Cerebellar cortex (tissue), 1 donor: ENCODE measurements at regions not wholly inside any gene's neighbourhood (a gene's known extent, or its start where the extent isn't known, plus 50 kb on each side); places are given as distances from the start of the nearest gene placed in this dataset.

Experiments
- DNase-seq: peaks from one replicate; pipeline ENCODE4 v3.0.0-alpha.2; 2015; ENCODE audit warnings: low spot score

DNA sequence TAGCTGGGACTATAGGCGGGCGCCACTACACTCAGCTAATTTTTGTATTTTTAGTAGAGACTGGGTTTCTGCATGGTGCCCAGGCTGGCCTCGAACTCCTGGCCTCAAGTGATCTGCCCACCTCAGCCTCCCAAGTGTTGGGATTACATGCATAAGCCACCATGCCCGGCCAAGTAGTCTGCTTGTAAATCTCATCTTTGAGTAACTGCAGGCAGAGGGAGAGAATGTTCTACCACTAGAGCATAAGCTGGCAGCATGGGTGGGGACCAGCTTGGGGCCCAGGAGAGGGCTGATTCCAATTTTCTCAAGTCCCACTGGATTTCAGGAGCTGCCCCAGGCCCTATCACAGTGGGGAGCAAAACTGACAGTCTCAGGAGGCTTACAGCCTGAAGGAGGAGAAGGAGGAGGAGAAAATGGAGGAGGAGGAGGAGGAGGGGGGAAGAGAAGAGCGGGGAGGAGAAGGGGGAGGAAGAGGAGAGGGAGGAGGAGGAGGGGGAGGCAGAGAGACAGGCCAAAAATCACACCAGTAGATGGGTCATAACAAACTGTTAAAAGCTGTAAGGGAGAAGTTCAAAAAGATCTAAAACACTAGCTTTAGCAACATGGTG, 229.1 kb upstream of the IGF1R start:
- DNase-seq, result no peak

DNA sequence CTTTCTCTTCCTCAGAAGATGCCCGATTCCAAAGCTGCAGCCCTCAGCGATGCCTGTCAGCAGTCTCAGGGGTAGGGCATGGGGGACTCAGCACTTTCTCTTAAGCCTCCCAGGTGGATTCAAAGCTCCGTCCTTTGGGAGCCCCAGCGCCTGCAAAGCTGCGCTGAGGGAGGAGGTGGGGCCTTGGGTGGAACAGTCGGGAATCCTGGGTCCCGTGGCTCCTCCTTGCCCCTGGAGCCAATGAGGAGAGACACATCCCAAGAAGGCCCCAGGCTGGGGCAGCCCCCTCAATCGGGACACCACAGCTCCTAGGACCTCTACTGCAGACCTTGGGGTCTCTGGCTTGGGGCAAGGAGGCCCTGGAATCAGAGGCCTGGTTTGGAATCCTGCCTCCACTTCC, 227.5 kb upstream of the IGF1R start:
- no peak for DNase-seq

DNA sequence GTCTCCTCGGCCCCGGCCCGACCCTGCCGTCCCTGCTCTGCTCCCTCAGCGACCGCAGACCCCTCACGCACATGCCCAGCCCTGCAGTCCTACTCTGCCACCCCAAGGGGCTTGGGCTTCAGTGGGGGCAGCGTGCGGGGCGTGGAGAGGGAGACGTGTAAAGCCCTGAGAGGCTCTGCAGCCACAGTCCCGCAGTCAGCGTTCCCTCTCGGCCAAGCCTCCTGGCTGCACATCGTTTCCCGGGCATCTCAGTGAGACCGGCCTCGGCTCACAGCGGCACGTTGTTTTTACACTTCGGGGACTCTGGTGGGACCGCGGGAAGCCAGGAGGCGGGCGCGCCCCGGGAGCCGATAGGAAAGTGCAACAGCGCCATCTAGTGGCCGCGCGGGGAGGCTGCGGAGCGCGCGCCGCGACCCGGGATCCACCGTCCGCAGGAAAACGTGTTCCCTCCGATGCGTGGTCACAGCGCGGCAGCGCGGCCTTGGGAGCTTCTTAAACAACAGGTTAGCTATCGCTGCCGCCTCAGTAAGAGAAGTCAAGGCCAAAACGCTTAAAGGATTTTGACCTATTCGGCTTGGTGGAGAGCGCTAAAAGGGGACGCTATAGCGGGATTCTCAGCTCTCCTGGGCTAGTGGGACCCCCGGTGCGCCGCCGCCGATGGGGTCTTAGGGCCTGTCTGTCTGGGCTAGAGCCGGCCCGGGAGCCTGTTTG, 226.8 kb upstream of the IGF1R start:
- DNase-seq, result peak; percentile 28

DNA sequence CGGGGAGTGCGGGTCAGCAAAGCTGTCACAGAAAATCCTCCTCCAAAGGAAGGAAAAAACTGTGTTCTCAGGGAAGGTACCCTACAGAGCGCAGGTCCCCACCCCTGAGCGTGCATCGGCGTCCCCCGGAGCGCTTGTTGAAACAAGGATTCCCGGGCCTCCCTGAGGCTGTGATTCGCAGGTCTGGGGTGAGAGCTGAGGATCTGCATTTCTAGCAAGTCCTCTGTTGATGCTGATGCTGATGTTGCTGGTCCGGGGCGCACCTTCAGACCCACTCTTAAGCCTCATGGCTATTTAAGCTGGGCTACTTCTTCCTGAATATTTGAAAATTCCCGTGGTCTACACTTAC, 226.2 kb upstream of the IGF1R start:
- DNase-seq, result no peak

DNA sequence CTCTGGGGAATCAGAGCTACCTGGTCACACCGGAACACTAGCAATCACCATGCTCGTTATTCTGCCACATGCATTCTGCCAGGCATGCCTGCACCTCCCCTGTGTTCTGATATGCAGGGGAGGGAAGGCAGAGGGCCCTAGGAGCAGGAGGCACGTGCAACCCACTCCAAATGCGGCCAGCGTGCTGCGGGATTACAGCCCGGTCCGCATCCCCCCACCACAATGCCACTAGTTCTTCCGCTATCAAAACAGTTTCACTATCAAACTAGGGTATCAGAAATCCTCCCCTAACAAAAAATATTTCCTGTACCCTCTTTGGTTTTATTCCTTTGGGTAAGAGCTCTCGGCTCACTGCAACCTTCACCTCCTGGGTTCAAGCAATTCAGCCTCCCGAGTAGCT, 223.2 kb upstream of the IGF1R start:
- DNase-seq, result no peak

DNA sequence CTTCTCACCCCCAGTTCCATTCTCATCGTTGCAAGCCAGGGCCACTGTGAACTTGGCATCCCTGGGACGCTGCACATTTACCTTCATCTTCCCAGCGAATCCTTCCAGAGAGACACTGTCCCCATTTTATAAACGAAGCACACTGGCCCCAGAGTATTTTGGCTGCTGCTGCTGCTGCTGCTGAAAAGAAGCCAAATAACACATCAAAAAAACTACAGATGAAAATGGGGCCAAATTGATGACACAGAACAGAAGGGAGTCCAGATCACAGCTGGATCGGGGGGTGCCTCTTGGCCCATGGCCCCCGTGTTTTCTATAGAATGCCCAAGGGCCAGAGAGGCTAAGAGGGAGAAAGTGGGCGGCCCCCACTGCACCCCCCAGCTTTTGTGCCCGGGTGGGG, 221.0 kb upstream of the IGF1R start:
- DNase-seq, result no peak

DNA sequence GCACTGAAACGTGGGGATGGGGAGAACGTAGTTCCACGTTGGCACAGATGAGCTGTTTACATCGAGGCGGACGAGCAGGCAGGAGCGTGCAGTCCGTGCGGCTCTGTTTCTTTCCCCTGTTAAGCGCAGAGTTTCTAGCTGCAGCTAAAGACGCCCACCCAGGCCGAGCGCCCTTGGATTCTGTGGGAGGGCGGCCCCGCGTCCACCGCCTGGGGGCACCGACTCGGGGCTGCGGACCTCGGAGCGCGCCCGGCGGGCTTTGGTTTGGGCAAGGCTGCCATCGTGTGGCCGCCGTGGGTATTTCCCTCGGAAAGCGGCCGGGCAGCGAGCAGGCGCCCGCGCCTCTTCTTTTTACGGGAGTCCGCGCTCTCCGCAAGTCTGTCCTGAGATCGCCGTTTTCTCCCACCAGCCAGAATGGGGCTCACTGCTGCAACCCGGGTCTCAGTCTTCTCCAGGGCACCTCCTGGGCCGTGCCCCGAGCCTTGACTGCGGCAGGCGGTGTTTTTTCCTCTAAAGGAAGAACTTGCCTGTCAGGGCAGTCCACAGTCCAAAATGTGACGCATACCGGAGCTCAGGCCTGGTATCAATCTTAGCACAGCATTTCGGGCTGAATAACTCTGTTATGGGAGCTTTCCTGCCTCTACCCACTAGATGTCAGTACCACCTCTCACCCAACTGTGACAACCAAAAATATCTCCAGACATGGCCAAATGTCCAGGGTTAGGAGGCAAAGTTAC, 219.9 kb upstream of the IGF1R start:
- DNase-seq, result peak; percentile 18

DNA sequence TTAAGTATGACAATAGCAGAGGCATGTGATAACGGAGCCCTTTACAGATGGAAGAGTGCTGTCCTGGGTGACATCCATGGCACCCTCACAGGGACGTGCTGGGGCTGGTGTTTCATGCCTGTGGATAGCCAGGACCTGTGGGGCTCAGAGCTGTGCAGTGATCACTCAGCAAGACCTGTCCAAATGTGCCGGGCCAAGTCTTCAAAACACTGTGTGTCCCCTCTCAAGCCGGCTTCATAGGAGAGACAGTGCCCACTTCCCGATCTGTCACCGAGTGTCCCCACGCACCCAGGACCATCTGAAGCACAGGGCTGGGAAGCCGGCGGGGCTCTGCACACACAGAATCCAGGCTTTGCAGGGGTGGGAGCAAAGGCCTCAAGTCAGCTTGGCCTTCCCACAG, 217.2 kb upstream of the IGF1R start:
- no peak for DNase-seq

DNA sequence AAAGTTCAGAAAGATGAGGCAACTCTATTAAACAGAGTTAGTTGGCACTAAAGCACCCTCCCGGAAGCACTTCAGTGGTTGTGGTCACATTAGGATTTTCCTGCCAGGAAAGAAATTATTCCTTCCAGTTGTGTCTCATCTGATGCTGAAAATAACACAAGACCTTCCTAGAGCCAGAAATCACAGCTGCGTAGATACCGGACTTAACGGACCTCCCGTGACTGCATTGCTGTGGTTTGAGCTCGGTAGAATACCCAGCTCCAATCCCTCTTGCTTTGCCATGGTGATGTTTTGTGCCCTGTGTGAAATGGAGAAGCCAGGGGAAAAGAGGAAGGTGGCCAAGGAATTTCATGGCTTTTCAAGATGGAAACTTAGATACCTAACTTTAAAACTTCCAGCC, 215.0 kb upstream of the IGF1R start:
- no peak for DNase-seq

DNA sequence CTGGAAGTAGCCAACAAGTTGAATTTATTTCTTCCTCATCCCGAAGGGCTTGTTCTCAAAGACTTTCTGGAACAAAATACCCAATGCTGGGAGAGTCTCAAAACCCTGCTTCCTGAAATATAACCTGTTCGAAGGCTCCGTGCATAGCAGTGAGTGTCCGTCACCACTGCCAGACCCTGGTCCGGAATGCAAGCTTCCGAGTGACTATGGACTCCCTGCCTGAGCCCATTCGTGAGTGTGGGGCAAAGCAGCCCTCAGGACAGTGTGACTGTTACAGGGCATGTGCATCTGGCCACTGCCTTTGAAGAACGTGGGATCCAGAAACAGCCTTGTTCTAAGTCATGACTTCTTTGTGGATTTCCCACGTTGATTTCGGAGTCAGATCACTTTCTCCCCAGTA, 214.5 kb upstream of the IGF1R start:
- DNase-seq, result no peak

DNA sequence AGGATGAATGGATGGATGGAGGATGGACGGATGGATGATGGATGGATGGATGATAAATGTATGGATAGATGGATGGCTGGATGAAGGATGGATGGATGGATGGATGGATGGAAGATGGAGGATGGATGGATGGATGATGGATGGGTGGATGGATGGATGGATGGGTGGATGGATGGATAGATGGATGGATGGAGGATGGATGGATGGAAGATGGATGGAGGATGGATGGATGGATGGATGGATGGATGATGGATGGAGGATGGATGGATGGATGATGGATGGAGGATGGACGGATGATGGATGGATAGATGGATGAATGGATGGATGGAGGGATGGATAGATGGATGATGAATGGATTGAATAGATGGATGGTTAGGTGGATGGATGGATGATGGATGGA, 210.6 kb upstream of the IGF1R start:
- no peak for DNase-seq

DNA sequence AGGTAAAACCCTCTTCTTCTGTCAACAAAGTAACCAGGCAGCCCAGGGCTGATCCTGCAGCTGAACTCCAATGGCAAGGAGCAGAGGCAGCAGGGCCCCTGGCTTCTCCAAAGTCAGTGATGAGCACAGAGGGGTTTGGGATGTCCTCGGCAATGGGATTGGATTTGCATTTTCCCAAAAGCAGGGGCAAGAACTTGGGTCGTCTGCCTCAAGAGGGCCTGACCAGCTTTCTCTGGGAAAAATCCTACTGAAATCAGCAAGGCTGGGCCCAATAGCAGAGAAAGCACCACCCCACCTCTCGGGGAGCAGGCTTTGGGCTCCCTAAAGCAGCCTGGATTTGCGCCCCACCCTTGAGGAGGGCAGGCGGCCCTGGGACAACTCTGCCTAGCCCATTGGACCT, 210.0 kb upstream of the IGF1R start:
- DNase-seq, result no peak

DNA sequence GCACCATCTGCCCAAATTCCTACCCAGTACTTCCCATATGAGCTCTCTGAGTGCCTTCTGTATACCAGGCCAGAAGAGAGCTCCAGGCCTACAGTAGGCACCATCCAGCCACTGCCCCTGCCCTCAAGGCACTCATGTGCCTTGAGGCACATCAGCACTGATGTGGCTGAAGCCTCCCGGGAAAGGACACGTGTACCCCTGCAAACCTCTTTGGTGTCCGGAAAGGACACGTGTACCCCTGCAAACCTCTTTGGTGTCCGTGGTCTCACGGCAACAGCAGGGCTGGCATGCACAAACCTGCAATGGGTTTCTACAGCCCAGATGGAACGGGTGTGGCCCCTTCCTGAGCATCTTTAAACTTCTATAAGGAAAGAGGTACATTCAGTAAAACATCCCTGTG, 209.4 kb upstream of the IGF1R start:
- no peak for DNase-seq

DNA sequence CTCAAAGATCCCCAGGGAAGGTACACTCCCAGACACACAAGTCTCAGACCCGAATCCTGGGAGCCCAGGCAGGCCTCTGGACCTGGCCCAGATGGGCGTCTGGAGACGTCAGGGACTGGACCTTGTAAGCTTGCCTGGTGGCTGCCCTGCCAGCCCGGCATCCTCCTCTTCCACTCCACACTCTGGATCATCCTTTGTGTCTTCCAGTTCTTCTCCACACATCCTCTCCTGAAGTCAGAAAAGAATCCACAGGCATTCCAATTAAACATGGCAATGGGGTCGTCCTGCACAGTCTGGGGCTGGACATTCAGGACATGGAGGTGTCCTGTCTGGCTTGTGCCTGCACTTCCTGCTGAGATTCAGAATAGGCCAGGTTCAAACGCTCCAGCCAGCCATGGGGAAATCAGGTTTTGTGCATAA, 208.8 kb upstream of the IGF1R start:
- no peak for DNase-seq

DNA sequence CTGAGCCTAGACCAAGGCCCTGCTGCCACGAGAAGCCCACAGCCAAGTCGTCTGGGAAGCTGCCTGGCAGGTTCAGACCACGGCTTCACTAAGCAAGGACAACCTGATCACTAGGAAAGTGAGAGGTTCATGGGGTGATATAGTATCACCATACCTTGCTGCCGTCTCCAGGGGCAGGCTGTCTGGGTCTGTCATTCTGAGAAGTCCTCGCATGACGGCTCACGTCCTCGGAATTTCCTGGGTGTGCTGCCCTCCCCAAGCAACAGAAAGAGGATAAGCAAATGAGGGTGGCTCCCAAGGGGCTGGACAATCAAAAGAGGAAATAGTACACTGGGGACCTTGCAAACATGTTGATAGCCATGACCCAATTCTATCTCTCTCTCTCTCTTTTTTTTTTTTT, 207.4 kb upstream of the IGF1R start:
- DNase-seq, result no peak

DNA sequence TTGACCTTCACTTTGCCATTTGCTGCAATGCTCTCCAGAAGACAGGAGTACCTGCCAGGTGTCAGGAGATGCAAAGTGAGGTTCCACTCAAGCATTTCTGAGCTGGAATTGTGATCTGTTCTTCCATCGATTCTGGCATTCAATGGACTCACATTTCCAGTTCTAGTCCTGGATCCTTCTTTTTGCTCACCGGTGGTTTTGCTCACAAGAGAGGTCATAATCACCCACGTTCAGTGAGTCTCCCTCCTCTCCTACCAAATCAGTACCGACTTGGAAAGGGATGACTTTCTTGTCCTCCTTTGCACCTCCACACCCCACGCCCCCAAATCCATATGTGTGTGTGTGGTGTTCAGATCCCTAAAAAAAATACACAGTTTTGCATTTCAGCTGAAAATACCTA, 206.7 kb upstream of the IGF1R start:
- no peak for DNase-seq

DNA sequence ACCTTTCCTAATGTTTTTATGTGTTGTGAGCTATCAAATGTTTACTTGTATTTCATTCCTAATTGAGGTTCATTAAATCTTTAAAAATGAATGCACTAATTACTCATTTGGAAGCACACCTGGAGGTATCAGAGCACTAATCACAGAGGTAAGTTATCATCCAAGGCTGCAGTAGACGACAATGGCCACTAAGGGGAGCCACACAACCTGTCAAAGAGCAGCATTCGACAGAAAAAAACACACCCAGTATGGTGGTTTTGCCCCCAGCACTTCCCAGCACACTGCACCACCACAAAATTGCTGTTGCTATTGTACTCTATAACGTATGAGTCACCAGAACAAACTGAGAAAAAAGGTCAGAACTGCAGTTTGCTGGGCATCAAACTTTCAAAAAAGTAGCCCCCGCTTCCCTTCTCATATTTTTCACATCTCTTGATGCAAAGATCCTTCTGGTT, 205.9 kb upstream of the IGF1R start:
- DNase-seq, result peak; percentile 53

DNA sequence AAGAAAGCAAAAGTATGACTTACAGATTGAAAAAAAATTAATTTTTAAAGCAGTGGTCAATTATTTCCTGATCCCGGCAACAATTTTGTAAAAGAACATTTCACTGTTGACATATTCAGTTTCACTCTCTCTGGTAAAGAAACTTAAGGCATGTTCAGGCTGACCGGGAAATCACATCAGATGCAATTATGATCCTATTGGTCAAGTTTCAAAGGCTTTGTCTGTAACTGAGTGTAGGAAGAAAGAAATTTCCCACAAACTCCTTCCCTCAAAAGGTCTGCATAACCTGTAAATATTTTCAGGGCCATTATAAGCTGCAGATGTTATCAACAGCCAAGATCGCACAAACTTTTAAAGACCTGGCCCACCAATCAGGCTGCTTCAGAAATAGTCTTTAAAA, 205.4 kb upstream of the IGF1R start:
- DNase-seq, result no peak

DNA sequence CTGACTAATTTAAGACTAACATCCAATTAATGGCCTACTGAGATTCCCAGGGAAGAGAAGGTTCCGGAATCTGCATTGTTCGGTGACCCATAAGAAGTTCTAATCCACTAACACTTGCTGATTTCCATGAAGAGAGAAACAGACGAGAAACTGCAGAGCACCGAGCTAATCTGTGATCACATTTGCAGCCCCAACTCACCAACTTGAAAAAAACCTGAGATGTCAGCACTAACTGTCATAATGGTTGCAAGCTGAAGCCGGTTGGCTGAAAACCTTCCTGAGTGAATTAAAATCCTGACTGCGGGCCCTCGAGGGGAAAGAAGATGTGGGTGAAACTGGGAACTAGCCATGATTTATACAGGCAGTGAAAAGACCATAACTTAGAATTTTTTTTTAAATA, 204.8 kb upstream of the IGF1R start:
- no peak for DNase-seq

DNA sequence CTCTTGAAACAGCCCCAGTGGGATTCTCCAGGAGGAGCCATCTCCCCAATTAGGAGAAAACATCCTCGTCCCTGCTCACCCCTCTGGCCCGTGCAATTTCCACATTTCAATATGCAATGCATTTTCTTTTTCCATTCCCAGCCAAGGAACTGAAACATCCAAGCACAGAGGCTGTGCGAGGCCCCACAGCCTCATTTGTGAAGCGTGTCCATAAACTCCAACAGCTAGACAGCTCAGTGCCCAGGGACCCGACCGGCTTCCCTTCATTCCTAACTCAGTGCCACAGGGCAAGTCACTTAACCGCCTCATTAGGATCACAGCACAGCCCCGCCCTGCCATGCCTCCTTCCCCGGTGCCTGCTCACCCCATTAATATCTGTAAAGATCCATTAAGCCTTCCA, 204.2 kb upstream of the IGF1R start:
- no peak for DNase-seq

DNA sequence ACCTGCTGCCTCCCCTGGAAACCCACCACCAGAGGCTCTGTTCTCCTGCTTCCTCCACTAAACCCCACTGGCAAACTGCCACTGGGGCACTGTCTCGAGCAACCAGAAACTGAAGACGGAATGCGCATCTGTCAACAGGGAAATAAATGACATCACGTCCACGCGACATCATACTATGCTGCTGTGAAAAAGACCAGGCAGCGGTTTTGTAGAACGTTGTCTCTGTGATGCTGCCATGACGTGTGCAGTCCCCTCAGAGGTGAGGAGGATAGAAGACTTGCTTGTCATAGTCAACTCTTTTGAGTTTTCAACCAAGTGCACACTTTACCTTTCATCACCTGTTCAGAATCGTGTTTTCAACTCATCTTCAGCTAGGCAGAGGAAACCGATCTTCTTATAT, 203.0 kb upstream of the IGF1R start:
- DNase-seq, result no peak

DNA sequence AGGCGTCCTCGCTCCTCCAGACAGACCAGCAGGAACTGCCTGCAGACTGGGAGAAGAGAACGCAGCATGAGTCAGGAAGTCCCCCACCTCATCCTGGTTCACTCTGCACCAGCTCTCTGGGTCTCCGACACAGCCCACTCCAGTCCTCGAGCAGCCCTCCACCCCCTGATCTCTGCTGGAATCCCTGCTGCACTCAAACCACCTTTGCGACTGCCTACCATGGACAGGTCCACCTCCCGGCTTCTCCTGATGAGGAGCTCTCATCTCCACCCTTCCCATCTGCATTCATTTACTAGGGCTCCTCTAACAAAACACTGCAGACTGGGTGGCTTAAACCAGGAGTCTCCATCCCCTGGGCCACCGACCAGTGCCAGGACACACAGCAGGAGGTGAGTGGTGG, 202.3 kb upstream of the IGF1R start:
- no peak for DNase-seq

DNA sequence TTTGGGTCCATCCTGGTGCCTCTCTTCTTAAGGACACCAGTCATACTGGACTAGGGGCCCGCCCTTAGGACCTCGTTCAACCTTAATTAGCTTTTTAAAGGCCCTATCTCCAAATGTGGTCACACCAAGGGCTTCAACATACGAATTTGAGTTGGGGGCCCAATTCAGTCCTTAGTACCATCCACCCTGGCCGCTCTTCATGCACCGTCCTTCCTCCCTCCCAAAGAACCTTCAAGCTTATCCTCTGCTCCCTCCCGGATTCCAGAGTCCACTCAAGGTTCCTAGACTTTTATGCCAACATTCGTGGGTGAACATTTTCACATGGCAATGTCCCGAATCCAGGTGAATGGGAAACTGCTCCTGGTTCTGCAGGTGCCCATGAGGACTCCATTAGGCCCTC, 201.3 kb upstream of the IGF1R start:
- no peak for DNase-seq

DNA sequence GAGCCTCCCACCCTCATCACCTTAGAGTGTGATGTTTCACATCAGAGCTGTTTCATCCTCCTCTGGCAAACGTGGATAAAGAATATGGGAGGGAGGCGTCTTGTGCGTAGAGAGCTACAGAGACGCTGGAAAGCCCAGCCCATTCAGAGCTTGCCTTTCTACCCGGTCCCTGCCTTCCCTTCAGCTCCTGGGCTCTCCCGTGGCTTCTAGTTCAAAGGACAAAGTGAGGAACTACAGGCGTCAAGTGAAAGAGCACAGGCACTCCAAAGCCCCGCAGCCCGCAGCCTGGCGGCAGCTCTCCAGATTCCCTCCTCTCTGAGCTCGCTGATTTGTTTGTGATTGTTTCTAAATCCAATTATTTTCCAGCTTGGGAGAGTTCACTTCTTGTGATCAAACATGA, 197.1 kb upstream of the IGF1R start:
- DNase-seq, result no peak
